ENCODE measurements at regions not wholly inside any gene's neighbourhood (a gene's known extent, or its start where the extent isn't known, plus 50 kb on each side); places are given as distances from the start of the nearest gene placed in this dataset.

- no peak for TF ChIP-seq EZH2 (IDR thresholded peaks at IDR 0.05)
- TF ChIP-seq CTCF (IDR thresholded peaks at IDR 0.05) = no peak
- no peak for TF ChIP-seq EZH2phosphoT487 (IDR thresholded peaks at IDR 0.05)
These were observed 208.0 kb downstream of the GPR37 start for GRCh38 chr7:124557587-124557986.
